Activated CD8-positive, alpha-beta memory T cell treated with anti-CD3 and anti-CD28 coated beads, Interleukin-2, amount 50 U/mL, for 24 hours (primary cell): ENCODE measurements at regions not wholly inside any gene's neighbourhood (a gene's known extent, or its start where the extent isn't known, plus 50 kb on each side); places are given as distances from the start of the nearest gene placed in this dataset.

Experiments used
- DNase-seq: peaks from one replicate; pipeline ENCODE4 v3.0.0-alpha.2; 2020; ENCODE audit errors: extremely low read depth

DNA sequence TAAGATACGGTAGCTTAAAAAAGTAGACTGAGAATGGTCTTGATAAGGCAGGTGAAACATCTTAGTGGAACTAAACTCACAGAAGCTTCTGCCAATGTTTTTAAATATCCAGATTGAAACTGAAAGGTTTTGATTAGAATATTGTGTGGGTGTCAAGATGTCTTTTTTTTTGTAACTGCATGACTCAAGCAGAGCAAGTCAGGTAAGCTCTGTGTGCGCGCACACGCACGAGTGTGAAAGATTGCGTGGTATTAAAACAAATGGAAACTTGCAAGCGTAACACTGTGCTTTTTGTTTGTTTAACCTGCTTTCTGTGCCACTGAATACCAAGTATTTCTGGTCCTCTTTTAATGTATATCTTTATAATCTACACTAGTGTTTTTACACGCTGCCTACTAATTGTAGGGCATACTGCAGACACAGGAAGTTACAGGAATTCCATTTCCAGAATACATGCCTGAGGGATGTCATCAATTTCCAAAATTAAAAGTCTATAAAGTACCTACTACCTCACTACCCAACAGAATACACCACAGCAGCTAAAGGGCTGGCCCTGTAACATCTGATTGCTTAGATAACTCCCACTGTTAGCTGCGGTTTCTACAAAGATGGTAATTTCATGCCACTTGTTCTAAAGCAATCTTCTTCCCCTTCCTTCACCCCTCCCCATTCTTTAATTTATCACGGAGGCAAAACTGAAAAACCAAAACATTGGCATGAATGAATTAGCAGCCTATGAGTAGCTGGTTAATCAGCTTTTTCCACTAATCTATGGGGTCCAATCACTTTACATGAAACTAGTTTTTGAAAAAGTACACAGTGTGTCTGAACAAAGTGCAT lies 472.8 kb downstream of the SHQ1 start:
- no peak for DNase-seq

DNA sequence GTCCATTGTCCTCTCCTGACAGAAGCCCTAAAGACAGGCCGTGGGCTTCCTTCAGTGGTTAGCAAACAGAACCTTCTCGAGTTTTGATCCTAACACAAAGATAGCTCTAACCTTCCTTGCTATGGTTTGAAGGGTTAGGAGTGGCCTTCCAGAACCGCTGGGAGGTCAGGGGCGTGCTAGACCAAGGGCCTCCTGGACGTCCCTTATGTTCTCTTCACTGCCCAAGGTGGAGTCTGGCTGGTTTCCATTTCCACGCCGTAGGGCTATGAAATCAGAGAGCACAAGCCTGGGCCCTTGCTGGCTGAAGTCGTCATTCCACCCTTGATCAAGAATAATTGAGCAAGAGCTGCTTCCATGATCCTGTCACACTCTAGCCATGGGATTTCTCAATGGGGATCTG lies 475.1 kb downstream of the SHQ1 start:
- no peak for DNase-seq

- no peak for DNase-seq
Measured at GRCh38 chr3:72372161-72372560, 476.1 kb downstream of the SHQ1 start.

DNA sequence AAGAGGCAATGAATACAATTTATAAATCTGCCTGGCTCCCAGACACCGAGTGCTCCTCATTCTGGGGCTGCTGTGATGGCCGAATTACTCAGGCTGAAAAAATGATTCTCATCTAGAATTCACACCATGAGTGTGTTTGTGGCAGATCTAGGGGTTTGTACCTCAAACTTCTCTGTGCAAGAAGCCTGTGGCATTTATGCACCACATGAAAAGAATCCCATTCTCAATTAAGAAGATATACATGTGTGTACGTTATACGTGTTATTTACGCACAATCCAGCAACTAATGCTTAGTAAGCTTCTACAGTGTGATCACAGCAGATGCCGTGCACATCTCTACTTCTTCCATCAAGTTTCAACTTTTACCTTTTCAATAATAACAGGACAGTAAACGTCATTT lies 476.8 kb downstream of the SHQ1 start:
- DNase-seq = no peak

DNA sequence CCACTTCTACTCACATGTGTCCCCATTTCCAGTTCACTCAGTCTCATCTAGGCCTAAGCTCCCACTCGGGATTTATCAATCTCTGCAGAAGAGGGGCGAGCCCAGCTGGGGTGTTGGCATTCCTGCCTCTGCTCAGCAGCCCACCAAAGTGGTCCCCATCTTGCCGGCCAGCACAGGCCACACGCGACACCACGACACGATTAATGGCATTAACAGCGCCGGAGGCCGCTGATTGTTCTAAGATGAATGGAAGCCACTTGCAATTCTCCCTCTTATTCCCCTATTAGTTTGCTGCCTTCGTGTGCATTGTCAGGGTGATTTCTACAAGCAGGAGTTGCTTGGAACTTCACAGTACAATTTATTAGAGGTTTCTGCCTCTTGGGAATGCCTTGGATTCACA lies 477.3 kb downstream of the SHQ1 start:
- no peak for DNase-seq

GRCh38 chr3:72369681-72370080 lies 478.6 kb downstream of the SHQ1 start:
- no peak for DNase-seq

- no peak for DNase-seq
Measured at GRCh38 chr3:72368331-72368975, 479.8 kb downstream of the SHQ1 start.

GRCh38 chr3:72361990-72362389 lies 486.3 kb downstream of the SHQ1 start:
- DNase-seq = no peak

GRCh38 chr3:72359743-72360142 lies 488.5 kb downstream of the SHQ1 start:
- no peak for DNase-seq

GRCh38 chr3:72355168-72355567 lies 493.1 kb downstream of the SHQ1 start:
- no peak for DNase-seq

GRCh38 chr3:72354486-72354885 lies 493.8 kb downstream of the SHQ1 start:
- no peak for DNase-seq

GRCh38 chr3:72353236-72354128 lies 494.8 kb downstream of the SHQ1 start:
- no peak for DNase-seq

- no peak for DNase-seq
Measured at GRCh38 chr3:72352176-72352575, 496.1 kb downstream of the SHQ1 start.

- no peak for DNase-seq
Measured at GRCh38 chr3:72351536-72351935, 496.7 kb downstream of the SHQ1 start.

GRCh38 chr3:72350761-72351505 lies 497.3 kb downstream of the SHQ1 start:
- no peak for DNase-seq

DNA sequence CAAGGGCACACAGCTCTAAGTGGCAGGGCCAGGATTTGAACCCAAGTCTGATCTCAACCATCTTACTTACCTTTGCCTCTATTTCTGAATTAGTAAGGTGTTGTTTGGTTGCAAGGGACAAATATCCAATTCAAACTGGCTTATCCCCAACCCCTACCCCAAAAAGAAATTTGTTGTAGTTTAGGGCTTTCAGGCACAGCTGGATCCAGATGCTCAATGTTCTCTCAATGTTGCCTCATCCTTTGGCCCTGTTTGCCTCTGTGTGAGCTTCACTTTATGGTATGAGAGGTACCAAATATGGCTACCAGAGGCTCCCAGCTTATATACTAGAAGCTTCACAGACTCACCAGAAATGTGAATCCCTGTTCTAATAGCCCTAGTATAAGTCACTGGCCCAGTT lies 499.9 kb downstream of the SHQ1 start:
- DNase-seq = no peak

DNA sequence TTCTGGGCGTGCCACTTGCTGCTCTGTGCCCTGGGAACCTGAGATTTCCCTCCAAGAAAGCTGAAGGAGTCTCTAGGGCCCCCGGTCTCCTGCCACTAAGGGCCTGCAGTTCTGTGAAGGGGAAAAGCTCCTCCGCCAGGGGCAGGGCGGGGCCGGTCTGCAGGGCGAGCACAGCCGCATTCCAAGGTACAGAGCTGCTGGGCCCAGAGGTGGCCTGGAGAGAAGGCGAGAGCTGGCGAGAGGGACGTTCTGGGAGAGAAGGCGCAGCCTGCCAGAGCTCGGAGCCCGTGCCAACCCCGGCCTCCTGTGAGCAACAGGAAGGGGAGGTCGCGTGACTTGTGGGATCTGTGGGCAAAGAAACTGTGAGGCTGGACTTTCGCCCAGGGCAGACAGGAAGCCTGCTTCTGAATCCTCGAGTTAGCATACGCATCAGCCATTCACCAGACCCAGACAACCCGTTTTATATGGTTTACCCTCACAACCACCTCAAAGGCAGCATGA lies 500.4 kb downstream of the SHQ1 start:
- peak; percentile 55 for DNase-seq

DNA sequence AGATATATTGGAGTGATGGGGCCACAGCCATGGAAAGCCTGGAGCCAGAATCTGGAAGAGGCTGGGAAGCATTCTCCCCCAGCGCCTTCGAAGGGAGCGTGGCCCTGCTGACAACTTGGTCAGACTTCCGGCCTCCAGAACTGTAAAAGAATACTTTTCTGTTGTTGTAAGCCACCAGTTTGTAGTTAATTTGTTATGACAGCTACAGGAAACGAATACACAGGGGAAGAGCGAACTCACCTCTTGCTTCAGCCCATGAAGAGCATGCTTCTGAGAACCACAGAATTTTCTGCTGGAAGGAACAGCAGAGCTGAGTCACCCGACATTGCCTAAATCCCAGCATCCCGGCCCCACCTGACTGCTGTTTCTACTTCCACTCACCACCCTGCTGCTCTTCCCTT lies 501.7 kb downstream of the SHQ1 start:
- no peak for DNase-seq

DNA sequence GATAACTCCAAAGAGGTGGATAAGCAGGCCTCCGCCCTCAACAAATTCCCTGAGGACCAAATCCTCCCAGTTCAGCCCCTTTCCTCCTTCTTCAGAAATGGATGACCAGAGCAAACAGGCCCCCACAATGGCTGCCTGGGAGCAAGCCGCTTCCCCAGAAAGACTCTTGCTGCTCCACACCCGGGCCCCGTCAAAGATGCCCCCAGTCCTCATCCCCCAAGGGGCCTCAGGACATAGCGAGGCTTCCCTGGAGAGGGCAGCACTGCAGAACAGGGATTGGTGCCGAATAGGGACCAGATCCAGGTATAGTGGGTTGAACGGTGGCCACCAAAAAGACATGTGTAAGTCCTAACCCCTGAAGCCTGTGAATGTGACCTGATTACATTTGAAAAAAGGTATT lies 502.3 kb downstream of the SHQ1 start:
- DNase-seq = no peak

GRCh38 chr3:72345237-72345878 lies 502.9 kb downstream of the SHQ1 start:
- no peak for DNase-seq

DNA sequence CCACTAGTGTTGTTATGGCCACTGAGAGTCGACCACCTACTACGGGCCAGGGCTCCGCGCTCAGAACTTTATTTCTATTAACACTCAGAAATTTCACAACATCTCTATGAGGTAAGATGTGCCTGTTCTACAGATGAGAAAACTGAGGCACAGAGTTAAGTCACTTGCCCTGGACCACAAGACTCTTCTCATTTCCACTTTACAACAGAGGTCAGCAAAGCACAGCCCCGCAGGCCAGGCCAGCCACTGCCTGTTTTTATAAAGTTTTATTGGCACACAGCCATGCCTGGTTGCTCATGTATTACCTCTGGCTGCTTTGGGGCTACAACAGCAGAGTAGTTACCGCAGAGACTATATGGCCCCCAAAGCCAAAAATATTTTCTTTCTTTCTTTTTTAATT lies 503.6 kb downstream of the SHQ1 start:
- no peak for DNase-seq
